ENCODE measurements at regions not wholly inside any gene's neighbourhood (a gene's known extent, or its start where the extent isn't known, plus 50 kb on each side); places are given as distances from the start of the nearest gene placed in this dataset.

DNA sequence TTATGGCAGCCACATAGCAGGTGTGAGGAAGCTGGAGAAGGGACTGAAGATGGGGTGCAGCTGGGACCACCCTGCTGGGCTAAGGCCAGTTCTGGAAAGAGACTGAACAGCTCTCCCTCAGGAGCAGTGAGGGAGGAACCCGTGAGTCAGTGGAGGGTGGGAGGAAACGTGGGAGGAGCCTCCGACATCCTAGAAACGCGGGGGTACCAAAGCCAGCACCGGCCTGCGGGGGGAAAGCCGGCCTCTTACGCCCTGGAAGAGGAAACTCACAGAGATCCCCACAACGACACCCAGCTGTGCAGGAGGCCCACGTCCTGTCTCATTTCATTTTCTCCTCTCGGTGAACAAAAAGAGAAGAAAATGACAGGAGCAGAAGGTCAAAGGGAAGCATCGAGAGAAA, 185.8 kb upstream of the IRX4 start:
- TF ChIP-seq POLR2A (IDR thresholded peaks at IDR 0.05): no peak
- TF ChIP-seq CTCF (IDR thresholded peaks at IDR 0.05): no peak

All from ovary (tissue), 3 donors.